HCT116 (cell line): ENCODE measurements at regions not wholly inside any gene's neighbourhood (a gene's known extent, or its start where the extent isn't known, plus 50 kb on each side); places are given as distances from the start of the nearest gene placed in this dataset.

Experiments used
- ATAC-seq: fragments of 200-7000 bp; cut with Tn5 transposase; 2 replicates; pipeline ENCODE4 v1.9.1; 2020; ENCODE audit warnings: mild to moderate bottlenecking, moderate library complexity
- BruUV-seq: library from RNA; stranded (reverse); fragments of 400-500 nt; replicated peaks from 2 replicates; lab custom pipeline; 2021; lab: Mats Ljungman, UMichigan
- CTCF ChIA-PET: fragments of 300-600 bp; sonication (Branson Sonifier 250); formaldehyde crosslinking; loops from one replicate; lab custom pipeline; 2021; ENCODE audit warnings: antibody characterized with exemption; lab: Charles Lee
- POLR2A ChIA-PET: fragments of 300-600, 350-600 bp; sonication (Branson Sonifier 250); formaldehyde crosslinking; loops from one replicate; lab custom pipeline; 2021; ENCODE audit warnings: antibody characterized with exemption; lab: Charles Lee
- RAD21 ChIA-PET, 2 experiments: fragments of 300-600 bp; sonication (Branson Sonifier 250); formaldehyde crosslinking; loops; one replicate each; lab custom pipeline; 2023; ENCODE audit warnings: low total read pairs in 2 of 2; ENCODE audit not compliant: uncharacterized antibody in 2 of 2, unreplicated experiment in 2 of 2, low non-redundant PET in 1 of 2; lab: Charles Lee
- DNase-seq: peaks from one replicate; pipeline ENCODE4 v3.0.0-alpha.2; 2010; ENCODE audit warnings: low read depth, low spot score
- H2AFZ ChIP-seq: fragments of 200-600 bp; shearing (Covaris generic), sonication (generic); 2 replicates; pipeline ENCODE4 v1.6.1; 2017; ENCODE audit warnings: low read depth, mixed run types, mixed read lengths, antibody characterized with exemption, low read length; ENCODE audit not compliant: poor library complexity, severe bottlenecking
- H3K27ac ChIP-seq: 2 replicates; pipeline ENCODE4 v1.5.1; 2012; ENCODE audit warnings: low read depth, low read length
- H3K27me3 ChIP-seq: fragments of 200-600 bp; sonication (generic); 2 replicates; pipeline ENCODE4 v1.6.1; 2016; ENCODE audit warnings: mixed run types, low read length, mixed read lengths; ENCODE audit not compliant: insufficient read depth
- H3K36me3 ChIP-seq, 2 experiments: fragments of 200-500 bp in 1 of 2; fragments of 200-600 bp in 1 of 2; sonication (Bioruptor generic) in 1 of 2; sonication (generic) in 1 of 2; 2 replicates each; pipeline versions ENCODE4 v1.5.1 to v1.6.1; 2014 to 2016; ENCODE audit warnings: low read length in 2 of 2, inconsistent platforms in 1 of 2, mixed read lengths in 1 of 2, mixed run types in 1 of 2; ENCODE audit not compliant: insufficient read depth in 2 of 2, control insufficient read depth in 1 of 2
- H3K4me1 ChIP-seq, 2 experiments: fragments of 200-600 bp in 1 of 2; sonication (generic) in 1 of 2; 2 replicates each; pipeline versions ENCODE4 v1.5.1 to v1.6.1; 2012 to 2017; ENCODE audit warnings: low read length in 2 of 2, inconsistent platforms in 1 of 2, mild to moderate bottlenecking in 1 of 2, mixed read lengths in 1 of 2, mixed run types in 1 of 2, moderate library complexity in 1 of 2; ENCODE audit not compliant: insufficient read depth in 2 of 2, control insufficient read depth in 1 of 2
- H3K4me2 ChIP-seq: fragments of 200-600 bp; sonication (generic); 2 replicates; pipeline ENCODE4 v1.6.1; 2017; ENCODE audit warnings: mixed run types, low read length, mixed read lengths
- H3K4me3 ChIP-seq, 2 experiments: fragments of 200-600 bp in 1 of 2; sonication (generic) in 1 of 2; replicated peaks in 1 of 2; 2 replicates each; pipeline ENCODE4 v1.5.1; 2011 to 2016; ENCODE audit warnings: low read length in 2 of 2, control low read depth in 1 of 2, low read depth in 1 of 2, mild to moderate bottlenecking in 1 of 2, mixed read lengths in 1 of 2, mixed run types in 1 of 2
- H3K79me2 ChIP-seq: fragments of 200-600 bp; sonication (generic); 2 replicates; pipeline ENCODE4 v1.6.1; 2017; ENCODE audit warnings: mild to moderate bottlenecking, mixed run types, low read length, moderate library complexity, mixed read lengths; ENCODE audit not compliant: insufficient read depth
- H3K9ac ChIP-seq: fragments of 200-600 bp; sonication (generic); 2 replicates; pipeline ENCODE4 v1.6.1; 2016; ENCODE audit warnings: low read length, mixed read lengths
- H3K9me2 ChIP-seq: fragments of 200-600 bp; sonication (generic), shearing (Covaris generic); 2 replicates; pipeline ENCODE4 v1.6.1; 2017; ENCODE audit warnings: mixed run types, mild to moderate bottlenecking, moderate library complexity; ENCODE audit not compliant: insufficient read depth
- H3K9me3 ChIP-seq, 2 experiments: fragments of 200-500 bp in 1 of 2; fragments of 200-600 bp in 1 of 2; sonication (Bioruptor generic) in 1 of 2; sonication (generic) in 1 of 2; 2 replicates each; pipeline ENCODE4 v1.6.1; 2014 to 2017; ENCODE audit warnings: low read length in 2 of 2, mixed read lengths in 2 of 2, inconsistent platforms in 1 of 2, low read depth in 1 of 2, mild to moderate bottlenecking in 1 of 2, mixed run types in 1 of 2, moderate library complexity in 1 of 2; ENCODE audit not compliant: control insufficient read depth in 1 of 2, insufficient read depth in 1 of 2
- H4K20me1 ChIP-seq: fragments of 200-600 bp; sonication (generic), shearing (Covaris generic); 2 replicates; pipeline ENCODE4 v1.6.1; 2017; ENCODE audit warnings: mixed run types, mild to moderate bottlenecking, moderate library complexity; ENCODE audit not compliant: insufficient read depth
- ATF3 ChIP-seq: IDR thresholded peaks from 2 replicates; pipeline ENCODE4 v1.6.1; 2012
- CBX3 ChIP-seq: IDR thresholded peaks from 2 replicates; pipeline ENCODE4 v1.6.1; 2012; ENCODE audit warnings: low read depth
- CEBPB ChIP-seq: IDR thresholded peaks from 2 replicates; pipeline ENCODE4 v1.6.1; 2012; ENCODE audit warnings: low read depth
- EGR1 ChIP-seq: IDR thresholded peaks from 2 replicates; pipeline ENCODE4 v1.6.1; 2012; ENCODE audit warnings: low read depth
- ELF1 ChIP-seq: IDR thresholded peaks from 2 replicates; pipeline ENCODE4 v1.6.1; 2012; ENCODE audit warnings: low read depth, borderline replicate concordance
- EZH2 ChIP-seq: fragments of 200-600 bp; sonication (generic); IDR thresholded peaks from 2 replicates; pipeline ENCODE4 v1.6.1; 2017; ENCODE audit warnings: antibody characterized with exemption, mixed run types
- EZH2phosphoT487 ChIP-seq: fragments of 200-600 bp; IDR thresholded peaks from 2 replicates; pipeline ENCODE4 v1.6.1; 2018; ENCODE audit warnings: antibody characterized with exemption, borderline replicate concordance
- FOSL1 ChIP-seq: IDR thresholded peaks from 2 replicates; pipeline ENCODE4 v1.6.1; 2012; ENCODE audit warnings: low read depth
- JUND ChIP-seq: IDR thresholded peaks from 2 replicates; pipeline ENCODE4 v1.6.1; 2012
- POLR2A ChIP-seq: IDR thresholded peaks from 2 replicates; pipeline ENCODE4 v1.7.0; 2011; ENCODE audit warnings: borderline replicate concordance; ENCODE audit not compliant: insufficient read depth, insufficient read length; ENCODE audit errors: extremely low read depth
- POLR2AphosphoS5 ChIP-seq: IDR thresholded peaks from 2 replicates; pipeline ENCODE4 v1.6.1; 2011; ENCODE audit warnings: mild to moderate bottlenecking, low read depth, low read length, moderate library complexity
- REST ChIP-seq: IDR thresholded peaks from 2 replicates; pipeline ENCODE4 v1.6.1; 2012; ENCODE audit warnings: low read depth
- SRF ChIP-seq: IDR thresholded peaks from 2 replicates; pipeline ENCODE4 v1.6.1; 2012; ENCODE audit warnings: low read depth
- TCF7L2 ChIP-seq: IDR thresholded peaks from 2 replicates; pipeline ENCODE4 v1.7.0; 2011; ENCODE audit warnings: borderline replicate concordance, inconsistent platforms; ENCODE audit not compliant: insufficient read depth, insufficient read length; ENCODE audit errors: extremely low read depth
- YY1 ChIP-seq: IDR thresholded peaks from 2 replicates; pipeline ENCODE4 v1.6.1; 2011; ENCODE audit warnings: low read length, low read depth, moderate library complexity, mild to moderate bottlenecking; ENCODE audit not compliant: insufficient replicate concordance; ENCODE audit errors: extremely low read depth
- ZFX ChIP-seq: fragments of 450-650 bp; IDR thresholded peaks from 2 replicates; pipeline ENCODE4 v1.6.1; 2017
- ZNF274 ChIP-seq: fragments of 200-500 bp; sonication (Bioruptor generic); IDR thresholded peaks from 2 replicates; pipeline ENCODE4 v1.6.1; 2014; ENCODE audit warnings: mild to moderate bottlenecking, low read depth, low read length, inconsistent platforms
- intact Hi-C: fragments of 100-400 bp; cut with micrococcal nuclease; formaldehyde crosslinking; loops from 2 replicates; pipeline ENCODE4 v1.10.0; 2022

- intact Hi-C loops = no loop called here
- Histone ChIP-seq H3K4me1 (no peaks in the 10 kb centered on the region), H3K9me3 (no peaks in the 10 kb centered on the region), H4K20me1 (no peaks in the 10 kb centered on the region), H3K4me3 (no peak overlapping the region), H2AFZ (no peak overlapping the region), H3K27ac (no peak overlapping the region), H3K27me3 (no peaks in the 10 kb centered on the region), H3K9ac (no peak overlapping the region), H3K36me3 (no peaks in the 10 kb centered on the region), H3K79me2 (no peaks in the 10 kb centered on the region)
- DNase-seq (no peak), ATAC-seq (no peak)
- RAD21 ChIA-PET = no interaction called here
- POLR2A ChIA-PET = no interaction called here
- CTCF ChIA-PET = no interaction called here
- no peak for TF ChIP-seq EGR1
- TF ChIP-seq FOSL1 = no peak
- TF ChIP-seq, all 23 proteins: peak for 0
- no TSS peak for BruUV-seq
- Histone ChIP-seq H3K9me2 (no peaks in the 10 kb centered on the region), H3K4me2 (no peak overlapping the region)
Measured at GRCh38 chr5:60066502-60066901, 173.0 kb upstream of the PDE4D start.

- no peak overlapping the region for H3K4me3 ChIP-seq
- intact Hi-C loops = no loop called here
- no peaks in the 10 kb centered on the region for H3K9me2 ChIP-seq
- H3K27ac ChIP-seq = no peak overlapping the region
- no peaks in the 10 kb centered on the region for H4K20me1 ChIP-seq
- TF ChIP-seq CBX3 (no peak), EZH2phosphoT487 (no peak), REST (no peak), EZH2 (no peak), JUND (no peak), TCF7L2 (no peak), YY1 (no peak), CEBPB (no peak), ELF1 (no peak), ZFX (no peak), POLR2A (no peak), POLR2AphosphoS5 (no peak), EGR1 (no peak), SRF (no peak), ATF3 (no peak), ZNF274 (no peak)
- no peak overlapping the region for H3K4me2 ChIP-seq
- no peaks in the 10 kb centered on the region for H3K9me3 ChIP-seq
- H3K9ac ChIP-seq = no peak overlapping the region
- ATAC-seq (no peak), DNase-seq (no peak)
- H3K79me2 ChIP-seq = no peaks in the 10 kb centered on the region
- H3K36me3 ChIP-seq = no peaks in the 10 kb centered on the region
- H3K27me3 ChIP-seq = no peaks in the 10 kb centered on the region
- BruUV-seq = no TSS peak
- no peak overlapping the region for H2AFZ ChIP-seq
- H3K4me1 ChIP-seq = no peaks in the 10 kb centered on the region
- ChIA-PET POLR2A (no interaction called here), CTCF (no interaction called here), RAD21 (no interaction called here)
Measured at GRCh38 chr5:60060389-60060788, 166.9 kb upstream of the PDE4D start.
